MCF 10A (cell line): ENCODE measurements at regions not wholly inside any gene's neighbourhood (a gene's known extent, or its start where the extent isn't known, plus 50 kb on each side); places are given as distances from the start of the nearest gene placed in this dataset.

Experiments
- BruUV-seq: library from RNA; stranded (reverse); fragments of 400-500 nt; replicated peaks from 2 replicates; lab custom pipeline; 2021; lab: Mats Ljungman, UMichigan
- CTCF ChIA-PET: fragments of 300-600 bp; sonication (Branson Sonifier 250); formaldehyde crosslinking; extraction: SDS; loops from one replicate; lab custom pipeline; 2021; ENCODE audit warnings: antibody characterized with exemption, inconsistent platforms; lab: Yijun Ruan, JAX
- POLR2A ChIA-PET: fragments of 300-600, 350-650 bp; sonication (Branson Sonifier 250); formaldehyde crosslinking; extraction: SDS; loops from one replicate; lab custom pipeline; 2020; ENCODE audit warnings: antibody characterized with exemption, inconsistent platforms; lab: Yijun Ruan, JAX
- DNase-seq: peaks from one replicate; pipeline ENCODE4 v3.0.0-alpha.2; 2018; ENCODE audit not compliant: unreplicated experiment
- H3K27ac Mint-ChIP-seq: one replicate; pipeline ENCODE4 v1.8.0; 2022; ENCODE audit warnings: mild to moderate bottlenecking, low read depth, mixed read lengths; ENCODE audit not compliant: unreplicated experiment
- H3K27me3 Mint-ChIP-seq: one replicate; pipeline ENCODE4 v1.8.0; 2022; ENCODE audit warnings: mixed read lengths; ENCODE audit not compliant: insufficient read depth, unreplicated experiment
- H3K36me3 Mint-ChIP-seq: one replicate; pipeline ENCODE4 v1.8.0; 2022; ENCODE audit warnings: mild to moderate bottlenecking, moderate library complexity, mixed read lengths; ENCODE audit not compliant: insufficient read depth, unreplicated experiment
- H3K4me1 Mint-ChIP-seq: one replicate; pipeline ENCODE4 v1.8.0; 2022; ENCODE audit warnings: mixed read lengths; ENCODE audit not compliant: insufficient read depth, unreplicated experiment
- H3K4me3 Mint-ChIP-seq: one replicate; pipeline ENCODE4 v1.8.0; 2022; ENCODE audit warnings: mild to moderate bottlenecking, moderate library complexity, mixed read lengths; ENCODE audit not compliant: unreplicated experiment
- H3K9me3 Mint-ChIP-seq: one replicate; pipeline ENCODE4 v1.8.0; 2022; ENCODE audit warnings: mixed read lengths; ENCODE audit not compliant: unreplicated experiment
- CTCF ChIP-seq: fragments of 200-600 bp; IDR thresholded peaks from one replicate; pipeline ENCODE4 v1.8.0; 2022; ENCODE audit warnings: antibody characterized with exemption, mild to moderate bottlenecking; ENCODE audit not compliant: unreplicated experiment
- intact Hi-C: fragments of 100-400 bp; cut with micrococcal nuclease; formaldehyde crosslinking; loops from 2 replicates; pipeline ENCODE4 v1.14.1; 2022

- DNase-seq: no peak
- H3K4me1 Mint-ChIP-seq: no peaks in the 10 kb centered on the region
- H3K27me3 Mint-ChIP-seq: peaks cover 63% of the 10 kb centered on the region
- no peaks in the 10 kb centered on the region for H3K36me3 Mint-ChIP-seq
- H3K4me3 Mint-ChIP-seq: no peak overlapping the region
- intact Hi-C loops: no loop called here
- no peak overlapping the region for H3K27ac Mint-ChIP-seq
- no TSS peak for BruUV-seq
- no peaks in the 10 kb centered on the region for H3K9me3 Mint-ChIP-seq
- ChIA-PET POLR2A (no interaction called here), CTCF (interaction anchor here (0.7 kb wide), 1 partner anchor 49 kb away, joined by 3 read pairs; no protein-coding TSS in a partner anchor)
- TF ChIP-seq CTCF: no peak
These were observed 518.9 kb downstream of the TUSC7 start for GRCh38 chr3:117228466-117228865.

GRCh38 chr3:117230924-117231323 is 521.3 kb downstream of the TUSC7 start:
- H3K4me1 Mint-ChIP-seq: no peaks in the 10 kb centered on the region
- no peak overlapping the region for H3K4me3 Mint-ChIP-seq
- no peak overlapping the region for H3K27ac Mint-ChIP-seq
- no peaks in the 10 kb centered on the region for H3K36me3 Mint-ChIP-seq
- intact Hi-C loops: no loop called here
- ChIA-PET CTCF (no interaction called here), POLR2A (no interaction called here)
- no peak for DNase-seq
- no peaks in the 10 kb centered on the region for H3K9me3 Mint-ChIP-seq
- no peak for TF ChIP-seq CTCF
- peaks cover 65% of the 10 kb centered on the region for H3K27me3 Mint-ChIP-seq
- no TSS peak for BruUV-seq

- no peaks in the 10 kb centered on the region for H3K36me3 Mint-ChIP-seq
- no TSS peak for BruUV-seq
- ChIA-PET CTCF (no interaction called here), POLR2A (no interaction called here)
- H3K4me3 Mint-ChIP-seq: no peak overlapping the region
- intact Hi-C loops: no loop called here
- H3K27me3 Mint-ChIP-seq: peaks cover 49% of the 10 kb centered on the region
- H3K9me3 Mint-ChIP-seq: no peaks in the 10 kb centered on the region
- no peak for DNase-seq
- no peak for TF ChIP-seq CTCF
- no peaks in the 10 kb centered on the region for H3K4me1 Mint-ChIP-seq
- no peak overlapping the region for H3K27ac Mint-ChIP-seq
These were observed 524.8 kb downstream of the TUSC7 start for GRCh38 chr3:117234331-117234730.

GRCh38 chr3:117235304-117235703 is 525.7 kb downstream of the TUSC7 start:
- no peak for TF ChIP-seq CTCF
- no TSS peak for BruUV-seq
- CTCF ChIA-PET: no interaction called here
- POLR2A ChIA-PET: no interaction called here
- peaks cover 49% of the 10 kb centered on the region for H3K27me3 Mint-ChIP-seq
- H3K4me3 Mint-ChIP-seq: no peak overlapping the region
- no peak overlapping the region for H3K27ac Mint-ChIP-seq
- no peaks in the 10 kb centered on the region for H3K4me1 Mint-ChIP-seq
- DNase-seq: no peak
- H3K9me3 Mint-ChIP-seq: no peaks in the 10 kb centered on the region
- H3K36me3 Mint-ChIP-seq: no peaks in the 10 kb centered on the region
- intact Hi-C loops: no loop called here
